ENCODE measurements at regions not wholly inside any gene's neighbourhood (a gene's known extent, or its start where the extent isn't known, plus 50 kb on each side); places are given as distances from the start of the nearest gene placed in this dataset.

GRCh38 chr3:102553876-102554275 lies 119.1 kb downstream of the ZPLD1 start:
- no peak for TF ChIP-seq CTCF (IDR thresholded peaks at IDR 0.05; ENCODE audit: insufficient read depth, low read length)
- no peak for TF ChIP-seq POLR2AphosphoS5 (IDR thresholded peaks at IDR 0.05; ENCODE audit: low read depth)

All from HL-60 (cell line).